Tibial nerve (tissue), 4 donors: ENCODE measurements at regions not wholly inside any gene's neighbourhood (a gene's known extent, or its start where the extent isn't known, plus 50 kb on each side); places are given as distances from the start of the nearest gene placed in this dataset.

Experiments used
- DNase-seq, 2 donors: peaks; one replicate each; pipeline ENCODE4 v3.0.0-alpha.2; 2019; ENCODE audit warnings: low spot score in 2 of 2
- H3K27ac ChIP-seq, 4 donors: fragments of 200-600 bp; sonication (generic) in 3 of 4; one replicate each; pipeline ENCODE4 v1.5.1; 2017 to 2019; ENCODE audit warnings: mild to moderate bottlenecking in 1 of 4
- H3K27me3 ChIP-seq, 2 donors: fragments of 200-600 bp; sonication (generic) in 1 of 2; one replicate each; pipeline versions ENCODE4 v1.5.1 to v1.6.0; 2017 to 2019
- H3K36me3 ChIP-seq, 3 donors: fragments of 200-600 bp; sonication (generic); one replicate each; pipeline ENCODE4 v1.5.1; 2018 to 2019
- H3K4me1 ChIP-seq, 4 donors: fragments of 200-600 bp; sonication (generic) in 3 of 4; one replicate each; pipeline ENCODE4 v1.5.1; 2017 to 2019
- H3K4me3 ChIP-seq, 4 donors: fragments of 200-600 bp; sonication (generic) in 3 of 4; one replicate each; pipeline ENCODE4 v1.5.1; 2017 to 2019; ENCODE audit warnings: mild to moderate bottlenecking in 1 of 4, moderate library complexity in 1 of 4
- H3K9me3 ChIP-seq, 4 donors: fragments of 200-600 bp; sonication (generic) in 3 of 4; one replicate each; pipeline ENCODE4 v1.5.1; 2017 to 2019
- CTCF ChIP-seq, 5 experiments: fragments of 200-600 bp in 3 of 5; fragments of 450-650 bp in 2 of 5; sonication (generic) in 3 of 5; IDR thresholded peaks; one replicate each; pipeline ENCODE4 v1.5.1; 2016 to 2019; ENCODE audit warnings: antibody characterized with exemption in 5 of 5, mild to moderate bottlenecking in 3 of 5, moderate library complexity in 2 of 5
- EP300 ChIP-seq, 2 donors: sonication (generic); formaldehyde crosslinking; IDR thresholded peaks; one replicate each; pipeline ENCODE4 v1.6.1; 2017; ENCODE audit warnings: antibody characterized with exemption in 2 of 2, mild to moderate bottlenecking in 1 of 2
- POLR2A ChIP-seq, 2 donors: fragments of 450-650 bp; IDR thresholded peaks; one replicate each; pipeline ENCODE4 v1.6.1; 2017; ENCODE audit warnings: antibody characterized with exemption in 2 of 2, mild to moderate bottlenecking in 2 of 2, moderate library complexity in 2 of 2
- WGBS, 2 donors: methylation state at CpG; one replicate each; pipeline ENCODE4 v1.1.5; 2018; 5-methylcytosine and 5-hydroxymethylcytosine counted together

GRCh38 chr3:28118087-28118486 lies 123.3 kb upstream of the CMC1 start:
- DNase-seq: no peak
- Histone ChIP-seq H3K9me3 (no peaks in the 10 kb centered on the region), H3K27me3 (no peaks in the 10 kb centered on the region), H3K27ac (no peak overlapping the region), H3K36me3 (no peaks in the 10 kb centered on the region), H3K4me3 (no peak overlapping the region), H3K4me1 (no peaks in the 10 kb centered on the region)
- 63 to 72% methylated on average over 1 of the region's 1 CpG for WGBS, 2 donors
- TF ChIP-seq POLR2A (IDR thresholded peaks at IDR 0.05) (no peak), CTCF (IDR thresholded peaks at IDR 0.05) (no peak), EP300 (IDR thresholded peaks at IDR 0.05) (no peak)

- Histone ChIP-seq H3K4me3 (no peak overlapping the region), H3K36me3 (no peaks in the 10 kb centered on the region), H3K27me3 (no peaks in the 10 kb centered on the region), H3K9me3 (no peaks in the 10 kb centered on the region), H3K4me1 (no peaks in the 10 kb centered on the region), H3K27ac (no peak overlapping the region)
- TF ChIP-seq POLR2A (IDR thresholded peaks at IDR 0.05) (no peak), CTCF (IDR thresholded peaks at IDR 0.05) (no peak), EP300 (IDR thresholded peaks at IDR 0.05) (no peak)
- DNase-seq: no peak
- 56 to 60% methylated on average over 4 of the region's 4 CpGs for WGBS, 2 donors
These were observed 119.2 kb upstream of the CMC1 start for GRCh38 chr3:28122227-28122626.

- Histone ChIP-seq H3K27ac (no peak overlapping the region), H3K36me3 (no peaks in the 10 kb centered on the region), H3K9me3 (no peaks in the 10 kb centered on the region), H3K4me1 (no peaks in the 10 kb centered on the region), H3K4me3 (no peak overlapping the region), H3K27me3 (no peaks in the 10 kb centered on the region)
- no peak for TF ChIP-seq CTCF (IDR thresholded peaks at IDR 0.05)
- TF ChIP-seq EP300 (IDR thresholded peaks at IDR 0.05): no peak
- TF ChIP-seq POLR2A (IDR thresholded peaks at IDR 0.05): no peak
- no peak for DNase-seq
- WGBS, 2 donors: 76 to 78% methylated on average over 3 of the region's 3 CpGs
These were observed 116.5 kb upstream of the CMC1 start for GRCh38 chr3:28124882-28125281.

- TF ChIP-seq EP300 (IDR thresholded peaks at IDR 0.05) (no peak), CTCF (IDR thresholded peaks at IDR 0.05) (no peak), POLR2A (IDR thresholded peaks at IDR 0.05) (no peak)
- Histone ChIP-seq H3K4me1 (no peaks in the 10 kb centered on the region), H3K4me3 (no peak overlapping the region), H3K9me3 (no peaks in the 10 kb centered on the region), H3K27me3 (no peaks in the 10 kb centered on the region), H3K27ac (no peak overlapping the region), H3K36me3 (no peaks in the 10 kb centered on the region)
- no peak for DNase-seq
These were observed 116.1 kb upstream of the CMC1 start for GRCh38 chr3:28125342-28125741.

- H3K4me1 ChIP-seq: no peaks in the 10 kb centered on the region
- H3K4me3 ChIP-seq: no peak overlapping the region
- H3K9me3 ChIP-seq: no peaks in the 10 kb centered on the region
- 74 to 75% methylated on average over 2 of the region's 2 CpGs for WGBS, 2 donors
- TF ChIP-seq EP300 (IDR thresholded peaks at IDR 0.05) (no peak), CTCF (IDR thresholded peaks at IDR 0.05) (no peak), POLR2A (IDR thresholded peaks at IDR 0.05) (no peak)
- no peak overlapping the region for H3K27ac ChIP-seq
- no peak for DNase-seq
- no peaks in the 10 kb centered on the region for H3K27me3 ChIP-seq
- H3K36me3 ChIP-seq: no peaks in the 10 kb centered on the region
These were observed 110.6 kb upstream of the CMC1 start for GRCh38 chr3:28130836-28131235.
